ENCODE measurements at regions not wholly inside any gene's neighbourhood (a gene's known extent, or its start where the extent isn't known, plus 50 kb on each side); places are given as distances from the start of the nearest gene placed in this dataset.

GRCh38 chr7:80347173-80347572 is 164.7 kb downstream of the GNAT3 start:
- DNase-seq: no peak
- no peak for ATAC-seq

DNA sequence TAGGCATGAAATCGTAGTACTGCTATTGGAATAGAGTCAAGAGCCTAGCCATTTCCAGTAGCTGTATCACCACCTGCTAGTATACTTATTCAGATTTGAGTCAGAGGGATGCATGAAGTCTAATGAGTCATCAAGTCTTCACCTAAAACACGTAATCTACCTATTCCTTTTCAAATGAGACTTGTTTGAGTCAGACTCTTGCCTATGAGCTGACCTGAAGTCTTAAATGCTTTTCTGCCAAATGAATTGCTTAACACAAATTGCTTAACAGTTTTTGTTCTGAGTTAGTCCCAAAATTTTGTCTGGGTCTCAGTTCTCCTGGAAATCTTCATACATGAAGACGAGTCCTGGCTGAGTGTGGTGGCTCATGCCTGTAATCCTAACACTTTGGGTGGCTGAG is 165.2 kb downstream of the GNAT3 start:
- ATAC-seq: peak; percentile 71
- no peak for DNase-seq

- ATAC-seq (no peak), DNase-seq (no peak)
Measured at GRCh38 chr7:80335511-80336231, 176.2 kb downstream of the GNAT3 start.

- DNase-seq (no peak), ATAC-seq (no peak)
Measured at GRCh38 chr7:80334908-80335307, 177.0 kb downstream of the GNAT3 start.

- DNase-seq (no peak), ATAC-seq (no peak)
Measured at GRCh38 chr7:80334196-80334595, 177.7 kb downstream of the GNAT3 start.

- DNase-seq (no peak), ATAC-seq (no peak)
Measured at GRCh38 chr7:80333040-80333439, 178.8 kb downstream of the GNAT3 start.

DNA sequence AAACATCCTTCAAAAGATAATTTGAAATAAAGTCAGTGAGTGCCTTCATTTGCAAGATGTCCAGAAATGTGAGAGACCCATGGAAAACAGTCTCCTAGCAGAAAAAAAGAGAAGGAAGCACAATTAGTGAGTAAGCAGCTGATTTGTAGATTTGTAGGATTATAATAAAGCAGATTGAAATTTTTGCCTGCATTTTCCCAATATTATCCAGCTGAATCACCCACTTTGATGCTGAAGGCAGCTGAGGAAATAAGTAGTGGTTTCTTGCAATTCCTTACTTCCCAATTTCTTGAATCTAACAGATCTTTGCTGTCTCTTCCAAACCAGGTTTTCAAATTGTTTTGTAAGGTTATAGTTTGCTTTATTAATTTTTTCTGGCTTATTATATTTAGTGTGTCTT is 181.4 kb downstream of the GNAT3 start:
- ATAC-seq (no peak), DNase-seq (no peak)

- no peak for ATAC-seq
Measured at GRCh38 chr7:80324032-80324431, 187.8 kb downstream of the GNAT3 start.

DNA sequence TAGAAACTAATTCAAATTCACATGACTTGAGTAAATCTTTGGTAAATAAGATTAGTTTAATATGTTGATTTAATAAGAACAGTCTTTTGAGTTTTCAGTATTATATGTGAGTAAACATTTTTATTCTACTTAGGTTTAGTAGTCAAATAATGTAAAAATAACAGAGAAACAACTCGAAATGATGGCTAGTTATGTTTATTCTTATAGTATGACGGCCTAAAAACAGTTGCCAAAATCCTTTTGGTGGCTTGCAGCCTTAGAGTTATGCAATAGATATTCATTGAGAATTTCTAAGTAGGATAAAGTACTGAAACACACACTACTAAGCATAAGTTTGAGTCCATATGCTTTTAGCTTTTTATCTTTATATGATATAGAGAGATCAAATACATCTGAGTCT is 184.8 kb downstream of the GNAI1 start:
- ATAC-seq: no peak

More at GRCh38 chr7:80324032-80324431, 187.8 kb downstream of the GNAT3 start:
- DNase-seq: no peak

DNA sequence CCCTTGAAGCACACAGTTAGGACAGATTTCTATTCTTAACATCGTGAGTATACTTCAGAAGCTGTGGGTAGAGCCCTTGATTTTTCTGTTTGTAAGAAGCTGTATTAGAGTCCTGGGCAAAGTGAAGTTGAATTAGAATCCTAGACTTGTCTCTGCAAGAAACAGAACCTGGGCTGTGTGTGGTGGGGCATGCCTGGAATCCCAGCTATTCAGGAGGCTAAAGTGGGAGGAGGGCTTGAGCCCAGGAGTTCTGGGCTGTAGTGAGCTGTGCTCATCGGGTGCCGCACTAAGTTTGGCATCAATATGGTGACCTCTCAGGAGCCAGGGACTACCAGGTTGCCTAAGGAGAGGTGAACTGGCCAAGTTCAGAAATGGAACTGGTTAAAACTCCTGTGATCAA is 183.4 kb downstream of the GNAI1 start:
- no peak for ATAC-seq

More for the DNA sequence above, 184.8 kb downstream of the GNAI1 start:
- no peak for DNase-seq

GRCh38 chr7:80316811-80317210 is 182.2 kb downstream of the GNAI1 start:
- DNase-seq: no peak
- no peak for ATAC-seq

More for the DNA sequence above, 183.4 kb downstream of the GNAI1 start:
- no peak for DNase-seq

DNA sequence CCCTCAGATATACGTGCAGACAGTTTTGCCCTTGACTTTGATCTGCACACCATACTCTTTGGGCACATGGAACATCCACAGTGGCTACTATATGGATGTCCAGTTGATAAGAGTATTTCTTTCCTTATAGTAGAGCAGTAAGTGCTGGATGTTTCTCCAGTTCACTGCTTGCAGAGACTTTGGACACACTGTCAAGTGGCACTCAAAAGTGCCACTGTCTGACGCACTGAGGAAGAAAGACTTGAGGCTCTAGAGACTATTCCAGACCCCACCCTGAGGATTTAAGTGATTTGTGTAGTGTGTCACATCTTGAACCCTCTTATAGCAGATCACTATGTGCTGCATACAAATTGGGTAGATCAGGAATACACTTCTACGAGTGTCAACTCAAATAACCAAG is 179.1 kb downstream of the GNAI1 start:
- ATAC-seq: no peak
- no peak for DNase-seq

- DNase-seq (no peak), ATAC-seq (no peak)
Measured at GRCh38 chr7:80313067-80313626, 178.5 kb downstream of the GNAI1 start.

GRCh38 chr7:80312139-80312661 is 177.6 kb downstream of the GNAI1 start:
- DNase-seq (no peak), ATAC-seq (no peak)

GRCh38 chr7:80311313-80311712 is 176.7 kb downstream of the GNAI1 start:
- DNase-seq: no peak
- no peak for ATAC-seq

DNA sequence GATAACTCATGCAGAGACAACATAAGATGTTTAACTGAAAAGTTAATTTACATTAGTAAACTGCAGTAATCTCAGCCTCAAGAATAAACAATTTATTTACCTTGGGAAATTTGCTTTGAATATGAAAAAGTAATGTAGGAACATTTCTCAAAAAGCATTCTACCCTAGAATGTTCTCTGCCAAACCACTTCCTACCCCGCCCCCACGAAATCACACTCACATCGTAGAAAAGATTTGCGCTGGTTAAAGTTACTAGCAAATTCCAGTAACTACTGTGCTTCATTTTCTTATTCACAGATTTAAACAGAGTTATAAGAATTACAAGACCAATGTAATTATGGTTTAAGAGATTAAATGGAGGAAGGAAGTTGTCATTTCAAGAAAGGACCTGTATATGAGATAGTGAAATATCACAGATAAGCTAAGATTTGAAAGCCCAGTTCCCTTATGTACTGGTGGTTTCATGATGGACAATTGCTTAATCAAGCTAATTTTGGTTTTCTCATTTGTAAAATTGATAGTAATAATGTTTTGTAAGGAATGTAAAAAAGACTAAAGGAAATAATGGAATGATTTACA is 175.4 kb downstream of the GNAI1 start:
- ATAC-seq (no peak), DNase-seq (no peak)

GRCh38 chr7:80309377-80309776 is 174.7 kb downstream of the GNAI1 start:
- peak; percentile 68 for ATAC-seq
- no peak for DNase-seq

- ATAC-seq: no peak
- no peak for DNase-seq
Measured at GRCh38 chr7:80307227-80307856, 172.7 kb downstream of the GNAI1 start.

DNA sequence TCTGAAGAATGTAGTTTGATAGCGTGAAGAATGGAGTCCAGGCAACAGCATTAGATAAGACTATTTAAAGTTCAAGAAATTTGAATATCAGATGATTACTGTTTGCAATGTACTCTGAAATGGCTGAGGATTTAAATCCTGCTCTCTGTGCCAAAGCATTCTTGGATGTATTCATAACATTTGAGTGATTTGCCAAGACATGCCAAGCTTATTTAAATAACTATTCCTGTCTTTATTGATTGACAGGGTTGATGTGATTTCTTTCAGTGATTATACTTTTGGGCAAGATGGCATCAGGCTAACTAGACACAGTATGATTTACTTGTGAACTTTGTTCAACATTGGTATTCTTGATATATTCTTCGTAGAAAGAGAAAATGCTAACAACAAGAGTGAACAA is 168.7 kb downstream of the GNAI1 start:
- DNase-seq (no peak), ATAC-seq (no peak)

GRCh38 chr7:80302636-80303035 is 168.0 kb downstream of the GNAI1 start:
- ATAC-seq (no peak), DNase-seq (no peak)

DNA sequence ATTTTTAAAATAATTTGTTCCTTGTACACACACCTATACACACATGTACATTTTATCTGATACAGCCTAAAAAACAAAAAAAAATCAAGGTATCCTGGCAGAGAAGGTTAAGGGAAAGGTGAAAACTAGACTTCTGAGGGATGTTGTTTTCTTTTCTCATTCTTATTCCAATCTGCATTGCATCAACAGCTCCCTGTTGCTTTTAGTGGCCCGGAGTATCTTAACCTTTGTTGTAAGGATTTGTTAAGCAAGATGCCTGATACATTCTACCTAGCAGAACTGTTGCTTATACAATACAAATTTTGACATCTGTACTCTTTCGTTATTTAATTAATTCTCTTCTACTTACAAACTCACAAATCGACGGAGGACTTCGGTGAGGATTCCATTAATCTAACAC is 167.4 kb downstream of the GNAI1 start:
- DNase-seq (no peak), ATAC-seq (no peak)

DNA sequence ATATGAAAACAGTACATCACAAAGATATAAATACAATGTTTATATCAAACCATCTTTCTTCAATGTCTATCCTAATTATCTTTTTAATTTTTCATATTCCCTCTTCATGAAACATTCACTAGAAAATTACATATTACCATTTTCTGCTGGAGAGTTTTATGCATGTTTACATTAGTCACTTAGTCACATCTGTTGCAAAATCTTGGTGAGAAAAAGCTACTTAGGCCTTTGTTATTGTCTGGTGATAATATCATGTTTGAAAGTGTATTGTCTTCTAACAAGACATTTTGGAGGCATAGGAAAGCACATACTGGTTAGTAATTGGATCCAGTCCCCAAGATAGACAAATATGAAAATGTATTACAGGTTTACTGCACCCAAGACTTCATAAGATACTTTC is 163.6 kb downstream of the GNAI1 start:
- DNase-seq: no peak
- ATAC-seq: no peak

DNA sequence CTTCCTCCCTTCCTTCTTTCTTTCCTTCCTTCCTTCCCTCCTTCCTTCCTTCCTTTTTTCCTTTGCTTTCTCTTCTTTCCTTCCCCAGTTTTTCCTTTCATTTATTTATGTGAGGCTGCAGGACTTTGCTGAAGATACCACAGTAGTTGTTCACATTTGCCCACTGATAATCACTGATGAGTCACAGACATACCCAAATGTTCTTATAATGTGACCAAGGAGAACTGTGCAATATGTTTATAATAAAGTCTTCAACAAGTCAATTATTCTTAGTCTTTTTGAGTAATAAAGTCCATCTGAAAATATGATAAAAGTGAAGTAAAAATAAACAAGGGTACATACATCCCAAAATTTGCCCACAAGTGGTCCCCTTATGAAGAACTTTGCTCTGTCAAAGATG is 159.7 kb downstream of the GNAI1 start:
- ATAC-seq: no peak
- DNase-seq: no peak

Data from stimulated activated naive CD8-positive, alpha-beta T cell treated with anti-CD3 and anti-CD28 coated beads, Interleukin-15, Interleukin-2, amounts not matched to agents 100 U/mL and 50 U/mL, for 24 hours (primary cell).